ENCODE measurements at regions not wholly inside any gene's neighbourhood (a gene's known extent, or its start where the extent isn't known, plus 50 kb on each side); places are given as distances from the start of the nearest gene placed in this dataset.

- TF ChIP-seq USF1 (IDR thresholded peaks at IDR 0.05) (no peak), TEAD4 (IDR thresholded peaks at IDR 0.05) (no peak), RAD21 (IDR thresholded peaks at IDR 0.05; ENCODE audit: low read depth) (no peak), TAF1 (IDR thresholded peaks at IDR 0.05; ENCODE audit: low read depth) (no peak), REST (IDR thresholded peaks at IDR 0.05; ENCODE audit: low read depth) (no peak), CEBPB (IDR thresholded peaks at IDR 0.05) (no peak), MAX (IDR thresholded peaks at IDR 0.05) (no peak), CREB1 (IDR thresholded peaks at IDR 0.05; ENCODE audit: low read depth) (no peak), TCF12 (IDR thresholded peaks at IDR 0.05; ENCODE audit: low read depth) (no peak), EP300 (IDR thresholded peaks at IDR 0.05; ENCODE audit: borderline replicate concordance) (no peak), ZBTB7A (IDR thresholded peaks at IDR 0.05; ENCODE audit: low read depth) (no peak), FOXM1 (IDR thresholded peaks at IDR 0.05; ENCODE audit: borderline replicate concordance, low read depth) (no peak), EGR1 (IDR thresholded peaks at IDR 0.05) (no peak), YY1 (IDR thresholded peaks at IDR 0.05; ENCODE audit: low read depth) (no peak), NFIC (IDR thresholded peaks at IDR 0.05) (no peak)
These were observed 225.3 kb downstream of the TPBG start for GRCh38 chr6:82588859-82589412.

- TF ChIP-seq RAD21 (IDR thresholded peaks at IDR 0.05; ENCODE audit: low read depth) (peak; percentile 42), MAX (IDR thresholded peaks at IDR 0.05) (no peak), REST (IDR thresholded peaks at IDR 0.05; ENCODE audit: low read depth) (no peak), TEAD4 (IDR thresholded peaks at IDR 0.05) (no peak)
These were observed 226.0 kb downstream of the TPBG start for GRCh38 chr6:82589509-82590206.

GRCh38 chr6:82597201-82597600, 233.6 kb downstream of the TPBG start:
- TF ChIP-seq RAD21 (IDR thresholded peaks at IDR 0.05; ENCODE audit: low read depth): no peak
- TF ChIP-seq FOXM1 (IDR thresholded peaks at IDR 0.05; ENCODE audit: borderline replicate concordance, low read depth): no peak
- TF ChIP-seq REST (IDR thresholded peaks at IDR 0.05; ENCODE audit: low read depth): no peak
- no peak for TF ChIP-seq TAF1 (IDR thresholded peaks at IDR 0.05; ENCODE audit: low read depth)
- no peak for TF ChIP-seq TCF12 (IDR thresholded peaks at IDR 0.05; ENCODE audit: low read depth)
- no peak for TF ChIP-seq EGR1 (IDR thresholded peaks at IDR 0.05)
- TF ChIP-seq USF1 (IDR thresholded peaks at IDR 0.05): no peak
- no peak for TF ChIP-seq CREB1 (IDR thresholded peaks at IDR 0.05; ENCODE audit: low read depth)
- no peak for TF ChIP-seq TEAD4 (IDR thresholded peaks at IDR 0.05)
- TF ChIP-seq MAX (IDR thresholded peaks at IDR 0.05): no peak
- TF ChIP-seq NFIC (IDR thresholded peaks at IDR 0.05): no peak
- TF ChIP-seq CEBPB (IDR thresholded peaks at IDR 0.05): no peak
- no peak for TF ChIP-seq EP300 (IDR thresholded peaks at IDR 0.05; ENCODE audit: borderline replicate concordance)
- TF ChIP-seq YY1 (IDR thresholded peaks at IDR 0.05; ENCODE audit: low read depth): no peak
- TF ChIP-seq ZBTB7A (IDR thresholded peaks at IDR 0.05; ENCODE audit: low read depth): no peak

GRCh38 chr6:82602776-82603175, 239.2 kb downstream of the TPBG start:
- TF ChIP-seq TAF1 (IDR thresholded peaks at IDR 0.05; ENCODE audit: low read depth) (no peak), REST (IDR thresholded peaks at IDR 0.05; ENCODE audit: low read depth) (no peak), ZBTB7A (IDR thresholded peaks at IDR 0.05; ENCODE audit: low read depth) (no peak), CREB1 (IDR thresholded peaks at IDR 0.05; ENCODE audit: low read depth) (no peak), NFIC (IDR thresholded peaks at IDR 0.05) (no peak)
